Nephron (organoid): ENCODE measurements at regions not wholly inside any gene's neighbourhood (a gene's known extent, or its start where the extent isn't known, plus 50 kb on each side); places are given as distances from the start of the nearest gene placed in this dataset.

ENCODE experiments used
- H3K27ac Mint-ChIP-seq, 3 experiments: 2 replicates each; pipeline ENCODE4 v1.8.0; 2020; ENCODE audit warnings: mixed read lengths in 3 of 3, mild to moderate bottlenecking in 2 of 3, moderate library complexity in 1 of 3
- H3K27me3 Mint-ChIP-seq: 2 replicates; pipeline ENCODE4 v1.8.0; 2021; ENCODE audit warnings: low read depth, mild to moderate bottlenecking, moderate library complexity, mixed read lengths
- H3K36me3 Mint-ChIP-seq: 2 replicates; pipeline ENCODE4 v1.8.0; 2020; ENCODE audit warnings: low read depth, mixed read lengths
- H3K4me1 Mint-ChIP-seq: 2 replicates; pipeline ENCODE4 v1.8.0; 2020; ENCODE audit warnings: mixed read lengths
- H3K4me3 Mint-ChIP-seq, 3 experiments: 2 replicates each; pipeline ENCODE4 v1.8.0; 2020; ENCODE audit warnings: mild to moderate bottlenecking in 3 of 3, mixed read lengths in 3 of 3, moderate library complexity in 2 of 3
- H3K9me3 Mint-ChIP-seq: 2 replicates; pipeline ENCODE4 v1.8.0; 2020; ENCODE audit warnings: mixed read lengths
- TF ChIP-seq, protein P1 (sequence below), 3 experiments: fragments of 200-600 bp; sonication (generic); IDR thresholded peaks; one replicate each; pipeline ENCODE4 v1.5.0; 2021; ENCODE audit warnings: antibody characterized with exemption in 3 of 3; ENCODE audit not compliant: unreplicated experiment in 3 of 3

DNA sequence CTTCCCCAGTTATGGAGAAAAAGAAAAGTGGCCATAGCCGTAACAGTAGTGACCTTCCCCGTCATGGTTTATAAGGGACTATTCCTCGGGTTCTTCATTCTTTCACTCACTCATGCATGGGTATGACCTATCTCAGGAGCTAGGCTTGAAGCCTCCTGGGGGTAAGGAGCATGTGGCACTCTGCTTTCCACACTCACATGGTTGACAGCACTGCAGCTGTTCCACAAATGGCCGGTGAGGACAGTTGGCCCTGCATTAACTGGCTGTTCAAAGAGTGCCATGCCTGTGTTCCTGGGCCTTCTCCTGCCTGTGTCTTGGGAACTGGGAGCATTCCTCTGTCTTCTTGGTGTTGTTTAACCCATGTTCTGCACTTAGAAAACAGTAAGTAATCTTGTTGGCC, 66.2 kb upstream of the PNMA1 start:
- Mint-ChIP-seq H3K4me3 (no peak overlapping the region), H3K9me3 (no peaks in the 10 kb centered on the region), H3K4me1 (peaks cover 65% of the 10 kb centered on the region), H3K27ac (peak overlapping the region; percentile 58 to 78 (median 75)), H3K36me3 (peaks cover 10% of the 10 kb centered on the region), H3K27me3 (no peaks in the 10 kb centered on the region)
- TF ChIP-seq, protein P1, sequence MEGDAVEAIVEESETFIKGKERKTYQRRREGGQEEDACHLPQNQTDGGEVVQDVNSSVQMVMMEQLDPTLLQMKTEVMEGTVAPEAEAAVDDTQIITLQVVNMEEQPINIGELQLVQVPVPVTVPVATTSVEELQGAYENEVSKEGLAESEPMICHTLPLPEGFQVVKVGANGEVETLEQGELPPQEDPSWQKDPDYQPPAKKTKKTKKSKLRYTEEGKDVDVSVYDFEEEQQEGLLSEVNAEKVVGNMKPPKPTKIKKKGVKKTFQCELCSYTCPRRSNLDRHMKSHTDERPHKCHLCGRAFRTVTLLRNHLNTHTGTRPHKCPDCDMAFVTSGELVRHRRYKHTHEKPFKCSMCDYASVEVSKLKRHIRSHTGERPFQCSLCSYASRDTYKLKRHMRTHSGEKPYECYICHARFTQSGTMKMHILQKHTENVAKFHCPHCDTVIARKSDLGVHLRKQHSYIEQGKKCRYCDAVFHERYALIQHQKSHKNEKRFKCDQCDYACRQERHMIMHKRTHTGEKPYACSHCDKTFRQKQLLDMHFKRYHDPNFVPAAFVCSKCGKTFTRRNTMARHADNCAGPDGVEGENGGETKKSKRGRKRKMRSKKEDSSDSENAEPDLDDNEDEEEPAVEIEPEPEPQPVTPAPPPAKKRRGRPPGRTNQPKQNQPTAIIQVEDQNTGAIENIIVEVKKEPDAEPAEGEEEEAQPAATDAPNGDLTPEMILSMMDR (IDR thresholded peaks at IDR 0.05; ENCODE audit: unreplicated experiment in 3 of 3), result no peak

DNA sequence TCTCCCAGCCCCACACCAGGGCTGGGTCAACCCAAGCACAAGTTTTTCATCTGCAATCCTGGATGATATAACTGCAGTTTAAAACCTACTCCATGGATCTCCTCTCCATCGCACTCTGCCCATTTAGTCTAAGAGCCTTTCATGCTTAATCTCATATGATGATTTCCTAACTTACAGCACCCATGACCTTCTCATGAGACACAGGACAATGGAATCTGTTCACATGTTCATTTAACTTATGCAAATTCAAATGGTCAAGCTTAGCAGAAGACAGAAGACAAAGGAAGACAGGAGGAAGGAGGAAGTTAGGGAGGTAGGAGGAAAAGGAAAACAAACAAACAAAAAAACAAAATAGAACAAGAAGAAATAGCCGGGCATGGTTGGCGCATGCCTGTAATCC, 64.6 kb upstream of the PNMA1 start:
- Mint-ChIP-seq H3K27ac (peak overlapping the region in 1 of 3 experiments; percentile 30), H3K36me3 (peaks cover 10% of the 10 kb centered on the region), H3K9me3 (no peaks in the 10 kb centered on the region), H3K4me3 (no peak overlapping the region), H3K27me3 (no peaks in the 10 kb centered on the region), H3K4me1 (peaks cover 63% of the 10 kb centered on the region)
- TF ChIP-seq, protein P1 (IDR thresholded peaks at IDR 0.05; ENCODE audit: unreplicated experiment in 3 of 3), result no peak

DNA sequence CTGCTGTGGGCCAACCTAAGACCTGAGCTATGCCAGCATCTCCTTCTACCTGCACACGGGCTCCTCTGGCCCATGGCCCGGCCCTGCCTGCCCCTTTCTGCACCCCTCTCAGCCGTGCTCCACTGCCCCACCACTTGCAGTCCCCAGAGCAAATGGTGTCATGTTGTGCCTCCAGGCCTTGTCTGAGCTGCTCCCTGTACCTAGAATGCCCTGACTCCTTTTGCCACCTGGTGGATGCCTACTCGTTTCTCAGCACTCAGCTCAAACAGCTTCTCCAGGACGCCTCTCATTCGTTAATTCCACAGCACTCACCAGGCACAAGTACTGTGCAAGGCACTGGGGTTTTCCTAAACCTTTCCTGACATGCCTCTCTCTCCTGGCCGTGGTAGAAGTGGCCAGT, 63.2 kb upstream of the PNMA1 start:
- H3K27me3 Mint-ChIP-seq, result no peaks in the 10 kb centered on the region
- TF ChIP-seq, protein P1 (IDR thresholded peaks at IDR 0.05; ENCODE audit: unreplicated experiment in 3 of 3), result no peak
- no peaks in the 10 kb centered on the region for H3K9me3 Mint-ChIP-seq
- H3K4me1 Mint-ChIP-seq, result peaks cover 60% of the 10 kb centered on the region
- no peak overlapping the region for H3K4me3 Mint-ChIP-seq
- peaks cover 10% of the 10 kb centered on the region for H3K36me3 Mint-ChIP-seq
- H3K27ac Mint-ChIP-seq, result peak overlapping the region; percentile 5 to 57 (median 38)

DNA sequence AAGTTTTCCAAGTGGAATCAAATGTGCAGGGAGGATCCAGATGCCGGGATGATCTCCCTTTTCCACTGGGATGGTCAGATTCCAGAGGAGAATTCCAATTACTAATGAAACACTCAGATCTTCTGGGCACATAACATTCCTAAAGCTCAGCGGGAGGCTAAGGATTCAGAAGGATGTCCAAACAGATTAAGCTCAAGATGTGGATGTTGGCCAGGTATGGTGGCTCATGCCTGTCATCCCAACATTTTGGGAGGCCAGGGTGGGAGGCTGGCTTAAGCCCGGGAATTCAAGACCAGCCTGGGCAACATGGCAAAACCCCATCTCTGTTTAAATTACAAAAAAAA, 62.0 kb upstream of the PNMA1 start:
- Mint-ChIP-seq H3K27me3 (no peaks in the 10 kb centered on the region), H3K36me3 (peaks cover 10% of the 10 kb centered on the region), H3K4me3 (no peak overlapping the region), H3K9me3 (no peaks in the 10 kb centered on the region), H3K27ac (no peak overlapping the region), H3K4me1 (peaks cover 71% of the 10 kb centered on the region)
- TF ChIP-seq, protein P1 (IDR thresholded peaks at IDR 0.05; ENCODE audit: unreplicated experiment in 3 of 3), result no peak

DNA sequence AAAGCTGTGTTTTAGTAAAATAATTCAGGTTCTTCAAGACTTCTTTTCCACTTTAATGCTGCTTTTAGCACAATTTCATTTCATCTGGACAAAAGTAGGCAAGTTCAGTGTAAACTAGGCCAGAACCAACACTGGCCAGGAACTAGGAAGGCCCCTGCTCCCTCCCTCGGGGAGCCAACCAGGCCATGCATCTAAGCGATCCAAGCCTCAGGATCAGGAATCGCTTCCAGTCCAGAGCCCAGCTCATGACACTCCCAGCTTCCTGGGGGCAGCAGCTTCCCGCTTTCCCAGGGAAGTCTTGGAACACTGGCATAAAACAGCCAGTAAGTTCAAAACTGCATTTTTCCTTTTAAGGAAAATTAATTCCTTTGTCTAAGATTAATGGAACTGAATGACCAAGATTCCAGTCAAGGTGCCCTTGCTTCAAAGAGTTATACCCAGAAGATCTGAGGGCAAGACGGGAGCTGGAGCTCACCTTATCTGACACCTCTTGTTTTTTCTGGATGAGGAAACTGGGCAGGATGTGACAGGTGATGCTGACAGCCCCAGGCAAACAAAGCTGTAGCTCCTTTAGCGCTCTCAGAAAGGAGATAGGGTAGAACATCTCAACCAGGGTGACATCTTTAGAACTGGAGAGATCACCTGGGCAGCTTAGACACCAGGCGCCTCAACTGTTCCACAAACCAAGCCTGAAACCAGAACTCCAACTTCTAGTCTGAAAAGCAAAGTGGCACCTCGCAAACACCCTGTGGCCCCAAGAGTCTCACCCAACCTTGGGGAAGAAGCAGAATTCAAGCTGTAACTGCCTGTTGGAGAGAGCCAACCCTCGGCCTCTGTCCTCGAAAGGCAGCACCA, 61.4 kb upstream of the PNMA1 start:
- peaks cover 71% of the 10 kb centered on the region for H3K4me1 Mint-ChIP-seq

More for the DNA sequence above, 61.4 kb upstream of the PNMA1 start:
- Mint-ChIP-seq H3K36me3 (peaks cover 9% of the 10 kb centered on the region), H3K4me3 (no peak overlapping the region), H3K27ac (peak overlapping the region; percentile 18 to 52 (median 21)), H3K27me3 (no peaks in the 10 kb centered on the region), H3K9me3 (no peaks in the 10 kb centered on the region)
- TF ChIP-seq, protein P1 (IDR thresholded peaks at IDR 0.05; ENCODE audit: unreplicated experiment in 3 of 3), result no peak
